OCI-LY7 (cell line): ENCODE measurements at regions not wholly inside any gene's neighbourhood (a gene's known extent, or its start where the extent isn't known, plus 50 kb on each side); places are given as distances from the start of the nearest gene placed in this dataset.

Source experiments
- BruUV-seq: library from RNA; stranded (reverse); fragments of 400-500 nt; replicated peaks from 2 replicates; lab custom pipeline; 2021; lab: Mats Ljungman, UMichigan
- CTCF ChIA-PET: fragments of 300-600 bp; sonication (Branson Sonifier 250); formaldehyde crosslinking; loops from one replicate; lab custom pipeline; 2022; ENCODE audit warnings: antibody characterized with exemption; ENCODE audit not compliant: unreplicated experiment; lab: Charles Lee
- POLR2A ChIA-PET: fragments of 300-600 bp; sonication (Branson Sonifier 250); formaldehyde crosslinking; loops from one replicate; lab custom pipeline; 2022; ENCODE audit warnings: antibody characterized with exemption; lab: Charles Lee
- DNase-seq: peaks from one replicate; pipeline ENCODE4 v3.0.0-alpha.2; 2015; ENCODE audit warnings: low spot score
- H2AFZ ChIP-seq: fragments of 200-600 bp; sonication (generic), shearing (Covaris generic); 2 replicates; pipeline ENCODE4 v1.6.1; 2014; ENCODE audit warnings: mild to moderate bottlenecking, antibody characterized with exemption, low read length, moderate library complexity
- H3K27ac ChIP-seq: fragments of 200-600 bp; sonication (generic); 2 replicates; pipeline ENCODE4 v1.5.1; 2014; ENCODE audit warnings: mixed run types, low read depth, mild to moderate bottlenecking, moderate library complexity, low read length, inconsistent platforms; ENCODE audit not compliant: poor library complexity, severe bottlenecking
- H3K36me3 ChIP-seq: fragments of 200-600 bp; sonication (generic); 2 replicates; pipeline ENCODE4 v1.6.1; 2014; ENCODE audit warnings: mild to moderate bottlenecking, antibody characterized with exemption, low read length, moderate library complexity, mixed read lengths; ENCODE audit not compliant: insufficient read depth
- H3K4me1 ChIP-seq: fragments of 200-600 bp; sonication (generic); 2 replicates; pipeline ENCODE4 v1.5.1; 2014; ENCODE audit warnings: mild to moderate bottlenecking, low read length; ENCODE audit not compliant: insufficient read depth, poor library complexity, severe bottlenecking
- H3K4me2 ChIP-seq: fragments of 200-600 bp; sonication (generic); 2 replicates; pipeline ENCODE4 v1.6.1; 2014; ENCODE audit warnings: mild to moderate bottlenecking, low read length
- H3K4me3 ChIP-seq: fragments of 200-600 bp; sonication (generic); 2 replicates; pipeline ENCODE4 v1.5.1; 2014; ENCODE audit warnings: mild to moderate bottlenecking, low read depth, low read length; ENCODE audit not compliant: poor library complexity, severe bottlenecking
- H3K79me2 ChIP-seq: fragments of 200-600 bp; sonication (generic); 2 replicates; pipeline ENCODE4 v1.6.1; 2016; ENCODE audit warnings: low read depth, mild to moderate bottlenecking, low read length, moderate library complexity, mixed read lengths; ENCODE audit not compliant: insufficient read depth
- H3K9me2 ChIP-seq: fragments of 200-600 bp; sonication (generic); 2 replicates; pipeline ENCODE4 v1.6.1; 2016; ENCODE audit warnings: mild to moderate bottlenecking, low read length, mixed read lengths; ENCODE audit not compliant: insufficient read depth
- H3K9me3 ChIP-seq: fragments of 200-600 bp; sonication (generic); 2 replicates; pipeline ENCODE4 v1.6.1; 2014; ENCODE audit warnings: mild to moderate bottlenecking, mixed run types, low read length, mixed read lengths
- H4K20me1 ChIP-seq: fragments of 200-600 bp; sonication (generic); 2 replicates; pipeline ENCODE4 v1.6.1; 2014; ENCODE audit warnings: mild to moderate bottlenecking, antibody characterized with exemption, low read length, moderate library complexity, mixed read lengths; ENCODE audit not compliant: insufficient read depth
- CTCF ChIP-seq: fragments of 200-600 bp; sonication (generic); conservative IDR thresholded peaks from 2 replicates; pipeline ENCODE4 v1.5.1; 2014; ENCODE audit warnings: mild to moderate bottlenecking, antibody characterized with exemption, low read length, moderate library complexity, mixed read lengths
- EZH2phosphoT487 ChIP-seq: fragments of 200-600 bp; sonication (generic); IDR thresholded peaks from 2 replicates; pipeline ENCODE4 v1.6.1; 2018; ENCODE audit warnings: low read depth, borderline replicate concordance, mild to moderate bottlenecking, mixed run types, antibody characterized with exemption, low read length, moderate library complexity, mixed read lengths
- intact Hi-C: fragments of 100-400 bp; cut with micrococcal nuclease; formaldehyde crosslinking; loops from one replicate; pipeline ENCODE4 v1.10.0; 2022; ENCODE audit not compliant: unreplicated experiment

- H3K36me3 ChIP-seq = no peaks in the 10 kb centered on the region
- no TSS peak for BruUV-seq
- no peaks in the 10 kb centered on the region for H3K4me1 ChIP-seq
- H4K20me1 ChIP-seq = no peaks in the 10 kb centered on the region
- H3K4me2 ChIP-seq = no peak overlapping the region
- H3K4me3 ChIP-seq = no peak overlapping the region
- no peak overlapping the region for H3K27ac ChIP-seq
- no peaks in the 10 kb centered on the region for H3K9me2 ChIP-seq
- no peak for DNase-seq
- TF ChIP-seq EZH2phosphoT487 (no peak), CTCF (no peak)
- no peak overlapping the region for H2AFZ ChIP-seq
- POLR2A ChIA-PET = no interaction called here
- H3K9me3 ChIP-seq = no peaks in the 10 kb centered on the region
- CTCF ChIA-PET = no interaction called here
- H3K79me2 ChIP-seq = no peaks in the 10 kb centered on the region
- intact Hi-C loops = no loop called here
Observed at GRCh38 chr4:187782286-187782824, 213.2 kb upstream of the ZFP42 start.

- Histone ChIP-seq H3K9me3 (0 out of 2 replicates have a peak, but pooled peaks cover 4% of the 10 kb centered on the region), H3K4me2 (no peak overlapping the region), H3K4me3 (no peak overlapping the region), H4K20me1 (no peaks in the 10 kb centered on the region), H3K36me3 (no peaks in the 10 kb centered on the region), H3K27ac (no peak overlapping the region), H3K79me2 (no peaks in the 10 kb centered on the region), H2AFZ (no peak overlapping the region), H3K4me1 (no peaks in the 10 kb centered on the region), H3K9me2 (no peaks in the 10 kb centered on the region)
- ChIA-PET POLR2A (no interaction called here), CTCF (no interaction called here)
- intact Hi-C loops = no loop called here
- TF ChIP-seq CTCF (no peak), EZH2phosphoT487 (no peak)
- BruUV-seq = no TSS peak
- DNase-seq = no peak
Observed at GRCh38 chr4:187786190-187786589, 209.4 kb upstream of the ZFP42 start.

- H3K79me2 ChIP-seq = no peaks in the 10 kb centered on the region
- H3K4me2 ChIP-seq = no peak overlapping the region
- intact Hi-C loops = no loop called here
- BruUV-seq = no TSS peak
- H3K36me3 ChIP-seq = no peaks in the 10 kb centered on the region
- no peaks in the 10 kb centered on the region for H3K9me2 ChIP-seq
- ChIA-PET CTCF (no interaction called here), POLR2A (no interaction called here)
- H3K27ac ChIP-seq = no peak overlapping the region
- no peak overlapping the region for H3K4me3 ChIP-seq
- no peak for DNase-seq
- H3K4me1 ChIP-seq = no peaks in the 10 kb centered on the region
- H3K9me3 ChIP-seq = 0 out of 2 replicates have a peak, but pooled peaks cover 4% of the 10 kb centered on the region
- no peak for TF ChIP-seq CTCF
- no peak for TF ChIP-seq EZH2phosphoT487
- H4K20me1 ChIP-seq = no peaks in the 10 kb centered on the region
- no peak overlapping the region for H2AFZ ChIP-seq
Observed at GRCh38 chr4:187789078-187789477, 206.5 kb upstream of the ZFP42 start.
